Activated naive CD4-positive, alpha-beta T cell treated with Interleukin-2 at 50 U/mL for 16 hours (primary cell): ENCODE measurements at regions not wholly inside any gene's neighbourhood (a gene's known extent, or its start where the extent isn't known, plus 50 kb on each side); places are given as distances from the start of the nearest gene placed in this dataset.

ENCODE experiments used
- DNase-seq: peaks from one replicate; pipeline ENCODE4 v3.0.0-alpha.2; 2020

DNA sequence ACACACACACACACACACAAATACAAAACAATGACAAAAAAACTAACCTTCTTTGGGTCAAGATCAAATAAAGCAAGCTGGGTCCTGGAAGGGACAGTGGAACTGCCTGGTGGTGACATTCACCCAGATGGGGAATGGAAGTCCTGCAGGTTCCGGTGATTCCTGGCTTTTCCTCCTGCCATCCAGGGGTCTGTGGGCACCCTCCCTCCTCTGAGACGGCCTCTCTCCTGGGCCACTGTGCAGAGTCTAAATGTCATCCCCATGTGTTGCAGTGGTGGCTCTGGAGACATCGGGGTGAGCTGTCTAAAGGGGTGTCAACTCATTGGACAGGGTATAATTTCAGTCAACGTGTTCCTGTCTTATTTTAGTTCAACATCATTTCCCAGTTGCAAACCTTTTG lies 248.2 kb downstream of the ZNF536 start:
- DNase-seq, result no peak

DNA sequence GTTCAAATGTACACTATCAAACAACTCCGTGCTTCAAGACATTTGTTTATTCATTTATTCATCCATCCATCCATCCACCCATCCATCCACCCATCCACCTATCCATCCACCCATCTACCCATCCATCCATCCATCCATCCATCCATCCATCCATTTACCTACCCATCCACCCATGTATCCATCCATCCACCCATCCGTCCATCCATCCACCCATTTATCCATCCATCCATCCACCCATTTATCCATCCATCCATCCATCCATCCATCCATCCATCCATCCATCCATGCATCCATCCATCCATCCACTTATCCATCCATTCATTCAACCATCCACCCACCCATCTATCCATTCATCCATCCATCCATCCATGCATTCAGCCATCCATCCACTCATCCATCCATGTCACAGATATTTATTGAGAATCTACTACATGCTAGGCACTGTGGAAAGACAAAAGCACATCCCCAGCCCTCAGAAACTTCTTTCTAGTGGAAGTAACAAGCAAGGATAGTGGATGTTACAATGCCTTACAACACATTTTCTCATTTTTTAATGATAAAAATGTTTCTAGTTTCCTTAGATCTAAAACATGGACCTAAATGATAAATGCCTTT lies 237.6 kb downstream of the ZNF536 start:
- no peak for DNase-seq

DNA sequence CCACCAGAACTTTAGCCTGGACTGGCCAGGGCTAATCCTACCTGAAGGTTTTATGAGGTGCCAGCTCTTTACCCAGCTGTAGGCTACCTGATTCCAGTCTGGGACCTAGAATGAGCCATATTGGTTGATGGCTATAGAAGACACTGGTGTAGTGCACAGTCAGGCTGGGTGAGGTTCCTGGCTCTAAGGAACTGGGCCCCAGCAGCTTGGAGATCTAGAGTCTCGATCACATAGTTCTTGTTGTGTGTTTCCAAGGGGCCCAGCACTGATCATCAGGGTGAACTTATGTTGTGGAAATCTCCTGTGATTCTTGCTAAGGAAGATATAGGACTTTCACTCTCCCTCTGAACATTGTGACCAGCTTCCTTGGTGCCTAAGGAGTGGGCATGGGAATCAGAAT lies 236.3 kb downstream of the ZNF536 start:
- DNase-seq, result no peak
